Ishikawa (cell line): ENCODE measurements at regions not wholly inside any gene's neighbourhood (a gene's known extent, or its start where the extent isn't known, plus 50 kb on each side); places are given as distances from the start of the nearest gene placed in this dataset.

ENCODE experiments used
- EGR1 ChIP-seq: IDR thresholded peaks from 2 replicates; pipeline ENCODE4 v1.6.1; 2012
- EP300 ChIP-seq: IDR thresholded peaks from 2 replicates; pipeline ENCODE4 v1.6.1; 2012; ENCODE audit warnings: borderline replicate concordance
- MAX ChIP-seq: IDR thresholded peaks from 2 replicates; pipeline ENCODE4 v1.6.1; 2012
- RAD21 ChIP-seq: IDR thresholded peaks from 2 replicates; pipeline ENCODE4 v1.6.1; 2012; ENCODE audit warnings: low read depth
- REST ChIP-seq: IDR thresholded peaks from 2 replicates; pipeline ENCODE4 v1.6.1; 2012; ENCODE audit warnings: low read depth, mild to moderate bottlenecking
- TAF1 ChIP-seq: IDR thresholded peaks from 2 replicates; pipeline ENCODE4 v1.6.1; 2012; ENCODE audit warnings: low read depth, mild to moderate bottlenecking
- TCF12 ChIP-seq: IDR thresholded peaks from 2 replicates; pipeline ENCODE4 v1.6.1; 2012; ENCODE audit warnings: low read depth
- TEAD4 ChIP-seq: IDR thresholded peaks from 2 replicates; pipeline ENCODE4 v1.6.1; 2012
- USF1 ChIP-seq: IDR thresholded peaks from 2 replicates; pipeline ENCODE4 v1.6.1; 2012
- YY1 ChIP-seq: IDR thresholded peaks from 2 replicates; pipeline ENCODE4 v1.6.1; 2012; ENCODE audit warnings: low read depth

GRCh38 chr13:47241446-47241845 is 344.6 kb upstream of the HTR2A start:
- TF ChIP-seq EP300 (no peak), TAF1 (no peak), TEAD4 (no peak), REST (no peak), USF1 (no peak), TCF12 (no peak), MAX (no peak), YY1 (no peak), RAD21 (no peak), EGR1 (no peak)
